ENCODE measurements at regions not wholly inside any gene's neighbourhood (a gene's known extent, or its start where the extent isn't known, plus 50 kb on each side); places are given as distances from the start of the nearest gene placed in this dataset.

GRCh38 chr2:226125176-226125883, 674.3 kb downstream of the IRS1 start:
- H3K27me3 ChIP-seq (ENCODE audit: control insufficient read depth, insufficient read depth, low read length) = no peaks in the 10 kb centered on the region
- no peak for TF ChIP-seq POLR2AphosphoS5 (IDR thresholded peaks at IDR 0.05; ENCODE audit: low read depth, low read length)
- TF ChIP-seq CTCF (IDR thresholded peaks at IDR 0.05) = no peak
- TF ChIP-seq TCF7L2 (IDR thresholded peaks at IDR 0.05; ENCODE audit: low read depth, low read length) = no peak
- no peak for TF ChIP-seq SIN3A (IDR thresholded peaks at IDR 0.05; ENCODE audit: borderline replicate concordance, insufficient read depth, low read depth, low read length)
- CTCF ChIA-PET = interaction anchor here (1.0 kb wide), 1 partner anchor 89 kb away, joined by 3 read pairs; no protein-coding TSS in a partner anchor
- H3K36me3 ChIP-seq (ENCODE audit: control insufficient read depth, insufficient read depth, low read length) = no peaks in the 10 kb centered on the region
- DNase-seq (ENCODE audit: low read depth, low spot score) (no peak), ATAC-seq (no peak)
- intact Hi-C loops (cut with micrococcal nuclease; ENCODE audit: unreplicated experiment) = no loop called here
- peaks cover 19% of the 10 kb centered on the region; the same call in 1 of the 2 replicates for H3K9me3 ChIP-seq (ENCODE audit: control insufficient read depth, insufficient read depth, low read depth, low read length)
- in situ Hi-C loops (cut with HindIII; ENCODE audit: low pct_unique_long_range_greater_than_20kb, low sequenced_read_pairs) = no loop called here
- POLR2A ChIA-PET = no interaction called here
- H3K27ac ChIP-seq (ENCODE audit: low read length) = peak overlapping the region; percentile 9; the same call in 1 of the 2 replicates
- no peak overlapping the region for H3K4me3 ChIP-seq (ENCODE audit: low read depth in 2 of 2, low read length in 2 of 2)
- H3K4me1 ChIP-seq (ENCODE audit: control insufficient read depth, insufficient read depth, low read length) = peaks cover 6% of the 10 kb centered on the region; the same call in 1 of the 2 replicates
- no TSS peak for BruUV-seq (replicated peaks)

- TF ChIP-seq CTCF (IDR thresholded peaks at IDR 0.05) (no peak), TCF7L2 (IDR thresholded peaks at IDR 0.05; ENCODE audit: low read depth, low read length) (peak; percentile 75; the same call in 1 of the 2 replicates), SIN3A (IDR thresholded peaks at IDR 0.05; ENCODE audit: borderline replicate concordance, insufficient read depth, low read depth, low read length) (no peak)
- Histone ChIP-seq H3K27ac (ENCODE audit: low read length) (peak overlapping the region; percentile 74), H3K9me3 (ENCODE audit: control insufficient read depth, insufficient read depth, low read depth, low read length) (peaks cover 19% of the 10 kb centered on the region; the same call in 1 of the 2 replicates), H3K4me3 (ENCODE audit: low read depth in 2 of 2, low read length in 2 of 2) (no peak overlapping the region), H3K36me3 (ENCODE audit: control insufficient read depth, insufficient read depth, low read length) (no peaks in the 10 kb centered on the region), H3K4me1 (ENCODE audit: control insufficient read depth, insufficient read depth, low read length) (peaks cover 10% of the 10 kb centered on the region; the same call in 1 of the 2 replicates), H3K27me3 (ENCODE audit: control insufficient read depth, insufficient read depth, low read length) (no peaks in the 10 kb centered on the region)
- no peak for ATAC-seq
- in situ Hi-C loops (cut with HindIII; ENCODE audit: low pct_unique_long_range_greater_than_20kb, low sequenced_read_pairs) = no loop called here
- BruUV-seq (replicated peaks) = no TSS peak
- ChIA-PET CTCF (no interaction called here), POLR2A (no interaction called here)
- no peak for DNase-seq (ENCODE audit: low read depth, low spot score)
- intact Hi-C loops (cut with micrococcal nuclease; ENCODE audit: unreplicated experiment) = no loop called here
Observed at GRCh38 chr2:226124548-226125011, 675.0 kb downstream of the IRS1 start.

- TF ChIP-seq CTCF (IDR thresholded peaks at IDR 0.05) (no peak), TCF7L2 (IDR thresholded peaks at IDR 0.05; ENCODE audit: low read depth, low read length) (no peak), SIN3A (IDR thresholded peaks at IDR 0.05; ENCODE audit: borderline replicate concordance, insufficient read depth, low read depth, low read length) (no peak)
- Histone ChIP-seq H3K27ac (ENCODE audit: low read length) (peak overlapping the region; percentile 46), H3K36me3 (ENCODE audit: control insufficient read depth, insufficient read depth, low read length) (no peaks in the 10 kb centered on the region), H3K4me1 (ENCODE audit: control insufficient read depth, insufficient read depth, low read length) (peaks cover 22% of the 10 kb centered on the region), H3K27me3 (ENCODE audit: control insufficient read depth, insufficient read depth, low read length) (no peaks in the 10 kb centered on the region), H3K4me3 (ENCODE audit: low read depth in 2 of 2, low read length in 2 of 2) (no peak overlapping the region), H3K9me3 (ENCODE audit: control insufficient read depth, insufficient read depth, low read depth, low read length) (peaks cover 19% of the 10 kb centered on the region; the same call in 1 of the 2 replicates)
- CTCF ChIA-PET = no interaction called here
- DNase-seq (ENCODE audit: low read depth, low spot score) (no peak), ATAC-seq (no peak)
- in situ Hi-C loops (cut with HindIII; ENCODE audit: low pct_unique_long_range_greater_than_20kb, low sequenced_read_pairs) = no loop called here
- intact Hi-C loops (cut with micrococcal nuclease; ENCODE audit: unreplicated experiment) = no loop called here
- POLR2A ChIA-PET = no interaction called here
- BruUV-seq (replicated peaks) = no TSS peak
Observed at GRCh38 chr2:226123300-226123699, 676.3 kb downstream of the IRS1 start.

Measured in Panc1 (cell line).